ENCODE measurements at regions not wholly inside any gene's neighbourhood (a gene's known extent, or its start where the extent isn't known, plus 50 kb on each side); places are given as distances from the start of the nearest gene placed in this dataset.

GRCh38 chr15:47640901-47641300 lies 76.4 kb upstream of the SEMA6D start:
- TF ChIP-seq EZH2phosphoT487 (IDR thresholded peaks at IDR 0.05; ENCODE audit: borderline replicate concordance, low read depth, low read length) (no peak), CTCF (conservative IDR thresholded peaks at IDR 0.05; ENCODE audit: low read length) (no peak)

Data from OCI-LY7 (cell line).